ENCODE measurements at regions not wholly inside any gene's neighbourhood (a gene's known extent, or its start where the extent isn't known, plus 50 kb on each side); places are given as distances from the start of the nearest gene placed in this dataset.

DNA sequence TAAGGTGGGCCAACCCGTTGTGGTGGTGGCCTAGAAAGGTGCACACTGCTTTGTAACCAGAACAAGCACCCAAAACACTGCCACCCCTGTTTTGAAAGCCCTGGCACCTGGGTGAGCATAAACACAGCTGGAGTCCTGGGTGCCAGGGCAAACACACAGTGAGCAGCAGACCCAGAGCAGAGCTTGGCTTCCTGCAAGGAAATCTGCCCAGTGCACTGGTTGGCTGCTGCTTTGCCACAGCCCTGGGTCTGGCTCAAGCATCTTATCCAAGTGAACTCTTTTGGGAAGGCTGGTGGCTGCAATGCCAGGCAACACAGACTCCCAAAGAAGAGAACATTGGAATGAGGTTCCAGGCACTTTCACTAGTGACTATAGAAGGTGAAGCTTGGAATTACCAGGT lies 145.5 kb upstream of the PDE1C start:
- H3K27ac Mint-ChIP-seq: no peak overlapping the region
- no peak overlapping the region for H3K27ac ChIP-seq (ENCODE audit: low read depth in 1 of 2, low read length in 2 of 2)
- ChIA-PET CTCF (no interaction called here), POLR2A (no interaction called here)
- intact Hi-C loops (cut with DNase I, micrococcal nuclease): no loop called here
- H3K9me3 ChIP-seq (ENCODE audit: control insufficient read depth in 1 of 2, insufficient read depth in 1 of 2, low read length in 2 of 2): no peaks in the 10 kb centered on the region
- DNase-seq (no peak), ATAC-seq (ENCODE audit: poor library complexity) (no peak)
- TF ChIP-seq, protein P1, sequence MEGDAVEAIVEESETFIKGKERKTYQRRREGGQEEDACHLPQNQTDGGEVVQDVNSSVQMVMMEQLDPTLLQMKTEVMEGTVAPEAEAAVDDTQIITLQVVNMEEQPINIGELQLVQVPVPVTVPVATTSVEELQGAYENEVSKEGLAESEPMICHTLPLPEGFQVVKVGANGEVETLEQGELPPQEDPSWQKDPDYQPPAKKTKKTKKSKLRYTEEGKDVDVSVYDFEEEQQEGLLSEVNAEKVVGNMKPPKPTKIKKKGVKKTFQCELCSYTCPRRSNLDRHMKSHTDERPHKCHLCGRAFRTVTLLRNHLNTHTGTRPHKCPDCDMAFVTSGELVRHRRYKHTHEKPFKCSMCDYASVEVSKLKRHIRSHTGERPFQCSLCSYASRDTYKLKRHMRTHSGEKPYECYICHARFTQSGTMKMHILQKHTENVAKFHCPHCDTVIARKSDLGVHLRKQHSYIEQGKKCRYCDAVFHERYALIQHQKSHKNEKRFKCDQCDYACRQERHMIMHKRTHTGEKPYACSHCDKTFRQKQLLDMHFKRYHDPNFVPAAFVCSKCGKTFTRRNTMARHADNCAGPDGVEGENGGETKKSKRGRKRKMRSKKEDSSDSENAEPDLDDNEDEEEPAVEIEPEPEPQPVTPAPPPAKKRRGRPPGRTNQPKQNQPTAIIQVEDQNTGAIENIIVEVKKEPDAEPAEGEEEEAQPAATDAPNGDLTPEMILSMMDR (IDR thresholded peaks at IDR 0.05): no peak
- H3K9me3 Mint-ChIP-seq: no peaks in the 10 kb centered on the region
- no peak overlapping the region for H3K4me3 ChIP-seq (ENCODE audit: low read length)
- H3K4me1 ChIP-seq (ENCODE audit: insufficient read depth, low read length): no peaks in the 10 kb centered on the region
- H3K36me3 ChIP-seq (ENCODE audit: insufficient read depth, low read length): no peaks in the 10 kb centered on the region
- H3K36me3 Mint-ChIP-seq (ENCODE audit: low read depth): no peaks in the 10 kb centered on the region
- no peaks in the 10 kb centered on the region for H3K27me3 ChIP-seq (ENCODE audit: control insufficient read depth in 1 of 2, insufficient read depth in 2 of 2, low read length in 2 of 2)
- H3K4me3 Mint-ChIP-seq: no peak overlapping the region
- H3K27me3 Mint-ChIP-seq: peaks cover 2% of the 10 kb centered on the region
- H3K4me1 Mint-ChIP-seq (ENCODE audit: low read depth): no peaks in the 10 kb centered on the region

DNA sequence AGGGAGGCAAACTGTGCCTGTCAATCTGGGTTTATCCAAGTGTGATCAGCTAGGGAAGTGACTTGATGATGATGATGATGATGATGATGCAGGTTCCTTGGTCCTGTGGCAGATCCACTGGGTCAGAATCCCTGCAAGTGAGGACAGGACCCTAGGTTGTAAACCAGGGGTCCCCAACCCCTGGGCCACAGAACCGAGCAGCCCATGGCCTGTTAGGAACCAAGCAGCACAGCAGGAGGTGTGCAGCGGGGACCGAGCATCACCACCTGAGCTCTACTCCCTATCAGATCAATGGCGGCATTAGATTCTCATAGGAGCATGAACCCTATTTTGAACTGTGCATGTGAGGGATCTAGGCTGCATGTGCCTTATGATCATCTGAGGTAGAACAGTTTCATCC lies 144.7 kb upstream of the PDE1C start:
- CTCF ChIA-PET: no interaction called here
- no peaks in the 10 kb centered on the region for H3K36me3 ChIP-seq (ENCODE audit: insufficient read depth, low read length)
- Mint-ChIP-seq H3K36me3 (ENCODE audit: low read depth) (no peaks in the 10 kb centered on the region), H3K4me3 (no peak overlapping the region), H3K27me3 (peaks cover 4% of the 10 kb centered on the region), H3K27ac (no peak overlapping the region), H3K4me1 (ENCODE audit: low read depth) (no peaks in the 10 kb centered on the region), H3K9me3 (no peaks in the 10 kb centered on the region)
- no peaks in the 10 kb centered on the region for H3K4me1 ChIP-seq (ENCODE audit: insufficient read depth, low read length)
- POLR2A ChIA-PET: no interaction called here
- TF ChIP-seq, protein P1 (IDR thresholded peaks at IDR 0.05): no peak
- H3K9me3 ChIP-seq (ENCODE audit: control insufficient read depth in 1 of 2, insufficient read depth in 1 of 2, low read length in 2 of 2): no peaks in the 10 kb centered on the region
- ATAC-seq (ENCODE audit: poor library complexity) (no peak), DNase-seq (no peak)
- H3K27me3 ChIP-seq (ENCODE audit: control insufficient read depth in 1 of 2, insufficient read depth in 2 of 2, low read length in 2 of 2): no peaks in the 10 kb centered on the region
- intact Hi-C loops (cut with DNase I, micrococcal nuclease): loop anchor here in 1 of 2 experiments (5.0 kb wide), 1 partner anchor 262 kb away; no protein-coding TSS in a partner anchor
- no peak overlapping the region for H3K27ac ChIP-seq (ENCODE audit: low read depth in 1 of 2, low read length in 2 of 2)
- no peak overlapping the region for H3K4me3 ChIP-seq (ENCODE audit: low read length)

DNA sequence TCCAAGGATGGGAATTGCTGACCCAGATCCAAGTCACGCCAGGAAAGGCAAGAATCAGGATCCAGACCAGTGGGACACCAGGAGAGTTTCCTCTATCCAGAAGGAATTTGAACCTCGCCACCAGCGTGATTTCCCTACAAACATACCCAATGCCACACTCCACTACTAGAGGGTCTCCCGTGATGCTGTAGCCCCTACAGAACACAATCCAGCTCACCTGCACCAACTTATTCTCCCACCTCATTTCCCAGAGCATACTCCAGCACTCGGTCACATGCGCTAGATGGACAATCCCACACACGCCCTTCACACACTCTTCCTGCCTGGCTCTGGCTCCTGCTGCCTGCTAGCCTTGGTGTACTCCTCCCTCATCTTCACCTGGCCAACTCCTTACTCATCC lies 142.1 kb upstream of the PDE1C start:
- intact Hi-C loops (cut with DNase I, micrococcal nuclease): loop anchor here in 1 of 2 experiments (5.0 kb wide), 1 partner anchor 265 kb away; no protein-coding TSS in a partner anchor

More for the DNA sequence above, 142.1 kb upstream of the PDE1C start:
- Histone ChIP-seq H3K4me1 (ENCODE audit: insufficient read depth, low read length) (no peaks in the 10 kb centered on the region), H3K27ac (ENCODE audit: low read depth in 1 of 2, low read length in 2 of 2) (no peak overlapping the region), H3K9me3 (ENCODE audit: control insufficient read depth in 1 of 2, insufficient read depth in 1 of 2, low read length in 2 of 2) (no peaks in the 10 kb centered on the region), H3K4me3 (ENCODE audit: low read length) (no peak overlapping the region), H3K27me3 (ENCODE audit: control insufficient read depth in 1 of 2, insufficient read depth in 2 of 2, low read length in 2 of 2) (no peaks in the 10 kb centered on the region), H3K36me3 (ENCODE audit: insufficient read depth, low read length) (no peaks in the 10 kb centered on the region)
- H3K27ac Mint-ChIP-seq: no peak overlapping the region
- no peak for DNase-seq
- ATAC-seq (ENCODE audit: poor library complexity): no peak
- H3K4me3 Mint-ChIP-seq: no peak overlapping the region
- no peaks in the 10 kb centered on the region for H3K4me1 Mint-ChIP-seq (ENCODE audit: low read depth)
- TF ChIP-seq, protein P1 (IDR thresholded peaks at IDR 0.05): no peak
- CTCF ChIA-PET: no interaction called here
- no peaks in the 10 kb centered on the region for H3K36me3 Mint-ChIP-seq (ENCODE audit: low read depth)
- peaks cover 6% of the 10 kb centered on the region for H3K27me3 Mint-ChIP-seq
- POLR2A ChIA-PET: no interaction called here
- peaks cover 2% of the 10 kb centered on the region for H3K9me3 Mint-ChIP-seq
